HL-60 (cell line): ENCODE measurements at regions not wholly inside any gene's neighbourhood (a gene's known extent, or its start where the extent isn't known, plus 50 kb on each side); places are given as distances from the start of the nearest gene placed in this dataset.

Experiments
- TF ChIP-seq, protein P1 (sequence below): IDR thresholded peaks from one replicate; pipeline ENCODE4 v1.5.1; 2011; ENCODE audit warnings: low read length, control low read depth, inconsistent platforms; ENCODE audit not compliant: insufficient read depth
- TF ChIP-seq, protein P2 (sequence below): IDR thresholded peaks from 2 replicates; pipeline ENCODE4 v1.6.1; 2012; ENCODE audit warnings: low read depth; ENCODE audit not compliant: insufficient replicate concordance

GRCh38 chr4:152224721-152225420 is 311.0 kb downstream of the FBXW7 start:
- TF ChIP-seq, protein P1, sequence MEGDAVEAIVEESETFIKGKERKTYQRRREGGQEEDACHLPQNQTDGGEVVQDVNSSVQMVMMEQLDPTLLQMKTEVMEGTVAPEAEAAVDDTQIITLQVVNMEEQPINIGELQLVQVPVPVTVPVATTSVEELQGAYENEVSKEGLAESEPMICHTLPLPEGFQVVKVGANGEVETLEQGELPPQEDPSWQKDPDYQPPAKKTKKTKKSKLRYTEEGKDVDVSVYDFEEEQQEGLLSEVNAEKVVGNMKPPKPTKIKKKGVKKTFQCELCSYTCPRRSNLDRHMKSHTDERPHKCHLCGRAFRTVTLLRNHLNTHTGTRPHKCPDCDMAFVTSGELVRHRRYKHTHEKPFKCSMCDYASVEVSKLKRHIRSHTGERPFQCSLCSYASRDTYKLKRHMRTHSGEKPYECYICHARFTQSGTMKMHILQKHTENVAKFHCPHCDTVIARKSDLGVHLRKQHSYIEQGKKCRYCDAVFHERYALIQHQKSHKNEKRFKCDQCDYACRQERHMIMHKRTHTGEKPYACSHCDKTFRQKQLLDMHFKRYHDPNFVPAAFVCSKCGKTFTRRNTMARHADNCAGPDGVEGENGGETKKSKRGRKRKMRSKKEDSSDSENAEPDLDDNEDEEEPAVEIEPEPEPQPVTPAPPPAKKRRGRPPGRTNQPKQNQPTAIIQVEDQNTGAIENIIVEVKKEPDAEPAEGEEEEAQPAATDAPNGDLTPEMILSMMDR, result no peak
- TF ChIP-seq, protein P2, sequence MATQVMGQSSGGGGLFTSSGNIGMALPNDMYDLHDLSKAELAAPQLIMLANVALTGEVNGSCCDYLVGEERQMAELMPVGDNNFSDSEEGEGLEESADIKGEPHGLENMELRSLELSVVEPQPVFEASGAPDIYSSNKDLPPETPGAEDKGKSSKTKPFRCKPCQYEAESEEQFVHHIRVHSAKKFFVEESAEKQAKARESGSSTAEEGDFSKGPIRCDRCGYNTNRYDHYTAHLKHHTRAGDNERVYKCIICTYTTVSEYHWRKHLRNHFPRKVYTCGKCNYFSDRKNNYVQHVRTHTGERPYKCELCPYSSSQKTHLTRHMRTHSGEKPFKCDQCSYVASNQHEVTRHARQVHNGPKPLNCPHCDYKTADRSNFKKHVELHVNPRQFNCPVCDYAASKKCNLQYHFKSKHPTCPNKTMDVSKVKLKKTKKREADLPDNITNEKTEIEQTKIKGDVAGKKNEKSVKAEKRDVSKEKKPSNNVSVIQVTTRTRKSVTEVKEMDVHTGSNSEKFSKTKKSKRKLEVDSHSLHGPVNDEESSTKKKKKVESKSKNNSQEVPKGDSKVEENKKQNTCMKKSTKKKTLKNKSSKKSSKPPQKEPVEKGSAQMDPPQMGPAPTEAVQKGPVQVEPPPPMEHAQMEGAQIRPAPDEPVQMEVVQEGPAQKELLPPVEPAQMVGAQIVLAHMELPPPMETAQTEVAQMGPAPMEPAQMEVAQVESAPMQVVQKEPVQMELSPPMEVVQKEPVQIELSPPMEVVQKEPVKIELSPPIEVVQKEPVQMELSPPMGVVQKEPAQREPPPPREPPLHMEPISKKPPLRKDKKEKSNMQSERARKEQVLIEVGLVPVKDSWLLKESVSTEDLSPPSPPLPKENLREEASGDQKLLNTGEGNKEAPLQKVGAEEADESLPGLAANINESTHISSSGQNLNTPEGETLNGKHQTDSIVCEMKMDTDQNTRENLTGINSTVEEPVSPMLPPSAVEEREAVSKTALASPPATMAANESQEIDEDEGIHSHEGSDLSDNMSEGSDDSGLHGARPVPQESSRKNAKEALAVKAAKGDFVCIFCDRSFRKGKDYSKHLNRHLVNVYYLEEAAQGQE, result no peak
